ENCODE measurements at regions not wholly inside any gene's neighbourhood (a gene's known extent, or its start where the extent isn't known, plus 50 kb on each side); places are given as distances from the start of the nearest gene placed in this dataset.
"Not testable (repeated sequence)": the region's sequence is repeated elsewhere in the genome, so short reads cannot be mapped to it uniquely, and the experiment has no call there.

DNA sequence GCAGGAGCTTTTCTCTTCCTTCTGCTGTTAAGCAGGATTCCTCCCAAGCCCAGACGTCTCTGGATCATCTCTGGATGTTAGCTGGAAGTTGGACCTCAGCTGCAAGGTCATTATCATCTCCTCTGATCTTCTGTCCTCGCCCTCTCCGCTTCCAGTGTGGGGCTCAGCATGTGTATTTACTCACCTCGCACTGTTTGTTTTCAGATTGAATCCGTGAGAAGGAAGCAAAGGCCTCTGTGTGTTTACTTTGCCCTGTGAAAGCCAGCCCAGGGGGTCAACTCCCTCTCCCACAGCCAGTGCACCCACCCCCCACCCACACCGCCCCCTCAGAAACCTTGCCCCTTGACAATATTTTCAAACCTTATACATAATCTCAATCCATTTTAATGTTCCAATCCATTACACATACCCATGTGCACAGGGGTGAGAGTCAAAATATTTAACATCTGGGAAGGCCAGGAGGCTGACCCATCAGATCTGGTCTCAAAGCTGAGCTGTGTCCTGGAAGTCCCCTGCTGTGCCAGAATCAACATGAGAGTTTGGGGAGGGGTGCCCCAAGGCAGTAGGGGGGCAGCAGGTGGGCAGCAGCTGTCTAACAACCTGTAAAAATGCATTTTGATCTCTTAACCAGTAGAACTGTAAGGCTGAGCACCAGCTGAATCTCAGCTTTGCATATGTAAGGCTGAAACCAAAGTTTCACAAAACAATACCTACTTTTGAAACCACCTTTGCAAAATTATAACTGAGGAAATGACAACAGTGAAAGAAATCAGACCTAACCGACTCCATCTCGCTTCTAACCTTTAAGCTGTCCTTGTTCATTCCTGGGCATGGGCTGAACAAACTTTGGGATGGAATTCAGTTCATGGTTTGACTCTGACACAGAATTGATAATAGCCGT, 157.9 kb downstream of the ZNF664 start:
- no peak for DNase-seq (ENCODE audit: low read depth)

- DNase-seq (ENCODE audit: low read depth) = no peak
These were observed 158.6 kb downstream of the ZNF664 start for GRCh38 chr12:124131659-124132058.

DNA sequence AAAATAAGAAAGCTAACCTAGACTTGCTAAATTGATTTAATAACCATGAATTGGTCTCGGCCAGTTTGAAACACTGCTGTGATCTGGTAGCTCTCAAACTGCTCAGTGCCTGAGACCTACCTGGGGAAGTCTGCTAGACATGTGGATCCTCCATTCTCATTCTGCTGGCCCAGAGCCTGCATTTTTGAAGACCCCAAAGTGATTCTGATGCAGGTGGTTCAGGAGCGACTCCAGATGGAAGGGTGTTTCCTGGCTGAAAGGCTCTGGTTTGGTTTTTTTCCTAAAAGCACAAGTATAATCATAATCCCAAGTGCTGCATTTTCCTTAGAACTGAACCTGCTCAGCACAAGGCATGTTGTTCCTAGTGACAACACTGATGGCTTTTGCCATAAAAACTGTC, 159.5 kb downstream of the ZNF664 start:
- no peak for DNase-seq (ENCODE audit: low read depth)

DNA sequence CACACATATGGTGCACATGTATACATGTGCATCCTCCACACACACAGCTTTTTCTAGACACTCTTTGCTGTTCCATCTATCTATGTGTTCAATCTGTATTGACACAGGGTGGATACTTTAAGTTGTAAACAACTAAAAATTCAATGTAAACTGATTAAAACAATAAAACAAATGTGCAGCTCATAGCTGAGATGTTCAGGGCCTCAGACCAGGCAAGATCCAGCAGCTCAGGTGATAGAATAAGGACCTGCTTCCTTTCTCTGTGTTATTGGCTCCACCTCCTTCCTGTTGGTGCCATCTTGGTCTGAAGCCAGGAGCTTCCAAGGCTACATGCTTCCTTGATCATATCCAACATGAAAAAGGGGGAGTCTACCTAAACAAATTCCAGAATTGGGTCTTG, 158.1 kb upstream of the RFLNA start:
- DNase-seq (ENCODE audit: low read depth) = no peak

DNA sequence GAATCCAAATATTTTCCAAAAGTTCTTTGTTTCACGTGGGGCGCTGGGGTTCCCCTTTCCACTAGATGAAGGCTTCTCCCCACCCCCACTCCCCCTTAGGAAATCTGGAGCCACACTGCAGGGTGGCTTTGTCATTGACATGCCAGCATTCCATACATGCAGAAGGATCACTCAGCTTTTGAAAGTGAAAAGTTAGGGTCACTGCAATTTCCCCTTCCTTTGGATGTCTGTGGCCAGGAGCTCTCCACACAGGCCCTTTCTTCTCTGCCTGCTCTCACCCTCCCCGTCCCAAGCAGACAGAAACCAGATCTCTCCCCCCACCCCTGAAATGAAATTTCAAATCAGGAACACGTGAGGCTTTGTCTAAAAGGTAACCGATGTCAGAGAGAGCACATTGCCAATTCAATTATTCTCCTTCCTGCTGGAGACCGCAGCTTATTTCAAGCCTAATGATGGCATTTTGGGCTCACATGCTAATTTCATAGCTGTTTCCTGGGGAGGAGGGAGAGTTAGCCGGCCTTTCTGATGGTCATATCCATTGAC, 153.9 kb upstream of the RFLNA start:
- no peak for DNase-seq (ENCODE audit: low read depth)

DNA sequence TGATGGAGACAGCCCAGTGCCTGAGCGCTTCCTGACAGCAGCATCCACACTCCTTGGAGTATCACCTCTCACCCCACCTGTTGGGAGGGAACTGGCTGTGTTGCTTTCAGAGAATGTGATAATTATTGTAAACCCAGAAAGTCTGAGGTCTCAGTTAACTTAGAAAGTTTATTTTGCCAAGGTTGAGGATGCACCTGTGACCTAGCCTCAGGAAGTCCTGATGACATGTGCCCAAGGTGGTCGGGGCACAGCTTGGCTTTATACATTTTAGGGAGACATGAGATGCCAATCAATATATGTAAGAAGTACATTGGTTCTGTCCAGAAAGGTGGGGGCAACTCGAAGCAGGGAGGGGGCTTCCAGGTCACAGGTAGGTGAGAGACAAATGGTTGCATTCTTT, 153.3 kb upstream of the RFLNA start:
- not testable (repeated sequence) for DNase-seq (ENCODE audit: low read depth)

DNA sequence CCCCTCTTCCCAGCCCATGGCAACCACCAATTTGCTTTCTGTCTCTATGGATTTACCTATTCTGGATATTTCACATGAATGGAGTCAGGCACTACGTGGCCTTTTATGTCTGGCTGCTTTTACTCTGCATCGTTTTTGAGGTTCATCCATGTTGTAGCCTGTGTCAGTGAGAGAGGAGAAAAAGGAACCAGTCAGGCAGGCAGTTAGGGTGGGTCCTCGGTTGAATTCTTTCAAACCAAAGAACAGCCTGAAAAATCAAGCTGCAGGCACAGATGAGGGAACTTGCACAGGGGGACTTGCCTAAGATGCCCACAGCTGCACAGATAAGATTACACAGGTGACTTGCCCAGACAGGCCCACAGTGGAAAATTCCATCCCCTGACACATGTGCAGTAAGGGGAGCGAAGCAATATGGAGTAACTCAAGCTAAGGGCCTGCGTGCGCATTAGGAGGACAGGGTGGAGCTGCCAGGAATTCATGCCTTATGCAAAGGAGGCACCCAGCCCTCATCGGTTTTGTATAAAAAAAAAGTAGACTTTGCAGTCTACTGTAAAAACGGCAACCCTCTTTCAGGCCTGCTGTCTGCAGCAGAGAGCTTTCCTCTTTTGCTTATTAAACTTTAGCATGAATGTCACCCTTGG, 152.4 kb upstream of the RFLNA start:
- DNase-seq (ENCODE audit: low read depth) = no peak

DNA sequence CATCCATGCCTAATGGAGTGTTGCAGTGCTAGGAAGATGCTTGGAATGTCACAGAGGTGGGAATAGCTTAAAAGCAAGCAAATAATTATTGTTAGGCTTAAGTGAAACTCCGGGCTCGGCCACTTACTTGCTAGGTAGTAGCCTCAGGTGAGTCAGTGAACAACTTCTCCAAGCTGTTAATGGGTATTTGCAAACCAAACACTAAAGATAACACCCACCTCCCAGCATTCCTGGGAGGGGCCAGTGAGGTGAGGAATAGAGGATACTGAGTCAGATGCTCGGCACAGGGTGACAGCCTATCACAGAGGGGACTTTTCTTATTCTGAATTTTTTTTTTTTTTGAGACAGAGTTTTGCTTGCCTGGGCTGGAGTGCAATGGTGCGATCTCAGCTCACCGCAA, 151.2 kb upstream of the RFLNA start:
- no peak for DNase-seq (ENCODE audit: low read depth)

DNA sequence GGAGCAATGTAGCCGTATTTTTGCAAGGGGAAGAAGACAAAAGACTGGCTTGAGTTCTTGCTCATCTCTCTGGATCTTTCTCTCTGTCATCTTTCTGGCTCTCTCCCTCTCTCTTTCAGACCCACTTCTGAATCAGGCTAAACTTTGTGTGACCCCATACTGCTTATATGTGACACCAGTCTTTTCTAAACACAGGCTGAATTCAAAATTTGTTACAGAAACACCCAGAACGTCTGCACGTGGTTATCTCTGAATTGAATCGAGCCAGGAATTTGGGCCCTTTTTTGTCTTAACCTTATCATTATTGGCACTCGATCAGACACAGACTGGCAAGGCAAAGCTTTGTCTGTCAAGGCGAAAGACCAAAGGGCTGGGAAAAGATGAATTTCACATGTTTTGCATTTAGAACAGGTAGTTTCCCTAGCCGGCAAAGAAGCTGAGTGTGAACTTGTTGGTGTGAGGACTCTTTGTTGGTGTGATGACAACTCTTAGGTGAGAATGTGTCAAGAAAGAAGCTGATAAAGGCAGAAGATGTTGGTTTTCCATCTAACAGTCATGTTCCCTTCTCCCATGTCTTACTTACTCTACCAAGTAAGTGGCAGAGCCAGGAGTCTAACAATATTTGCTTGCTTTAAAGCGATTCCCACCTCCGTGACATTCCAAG, 150.2 kb upstream of the RFLNA start:
- DNase-seq (ENCODE audit: low read depth) = no peak

DNA sequence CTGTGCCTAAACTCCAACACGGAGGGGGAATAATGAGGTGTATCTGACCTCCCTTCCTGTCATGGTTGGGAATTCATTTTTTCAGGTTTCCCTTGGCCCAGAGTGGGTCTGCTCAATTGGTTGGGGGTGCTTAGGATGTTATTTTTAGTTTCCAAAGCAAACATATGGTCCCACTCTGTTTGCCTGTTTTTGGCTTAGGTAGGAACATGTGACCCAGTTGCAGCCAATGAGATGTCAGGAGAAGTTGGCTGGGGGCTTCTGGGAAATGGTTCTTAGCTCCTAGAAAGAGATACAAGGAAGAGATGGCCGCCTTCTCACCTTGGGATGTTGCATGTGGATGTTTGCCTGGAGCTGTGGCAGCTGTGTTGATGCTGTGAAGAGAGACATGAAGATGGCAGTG, 147.9 kb upstream of the RFLNA start:
- DNase-seq (ENCODE audit: low read depth) = no peak

- no peak for DNase-seq (ENCODE audit: low read depth)
These were observed 147.3 kb upstream of the RFLNA start for GRCh38 chr12:124147575-124147974.

- DNase-seq (ENCODE audit: low read depth) = no peak
These were observed 146.2 kb upstream of the RFLNA start for GRCh38 chr12:124148481-124149273.

DNA sequence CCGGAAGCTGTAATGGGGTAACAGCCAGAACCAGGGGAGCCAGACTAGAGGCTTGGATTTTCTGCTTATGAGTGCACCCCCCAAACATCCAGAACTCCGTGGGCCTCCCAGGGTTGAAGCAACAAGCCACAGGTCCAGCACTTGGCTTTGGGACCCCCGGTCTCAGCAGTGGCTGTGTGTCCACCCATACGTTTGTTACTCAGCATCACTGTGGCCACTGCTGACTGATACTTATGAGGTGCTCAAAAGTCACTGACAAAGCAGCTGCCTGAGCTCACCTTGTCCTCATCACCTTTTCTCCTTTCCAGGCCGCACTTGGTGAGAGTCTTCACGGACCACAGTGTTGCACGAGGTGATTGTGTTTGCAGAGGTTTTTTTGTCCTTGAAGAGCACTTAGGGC, 145.6 kb upstream of the RFLNA start:
- DNase-seq (ENCODE audit: low read depth) = no peak

GRCh38 chr12:124150168-124150567, 144.7 kb upstream of the RFLNA start:
- no peak for DNase-seq (ENCODE audit: low read depth)

DNA sequence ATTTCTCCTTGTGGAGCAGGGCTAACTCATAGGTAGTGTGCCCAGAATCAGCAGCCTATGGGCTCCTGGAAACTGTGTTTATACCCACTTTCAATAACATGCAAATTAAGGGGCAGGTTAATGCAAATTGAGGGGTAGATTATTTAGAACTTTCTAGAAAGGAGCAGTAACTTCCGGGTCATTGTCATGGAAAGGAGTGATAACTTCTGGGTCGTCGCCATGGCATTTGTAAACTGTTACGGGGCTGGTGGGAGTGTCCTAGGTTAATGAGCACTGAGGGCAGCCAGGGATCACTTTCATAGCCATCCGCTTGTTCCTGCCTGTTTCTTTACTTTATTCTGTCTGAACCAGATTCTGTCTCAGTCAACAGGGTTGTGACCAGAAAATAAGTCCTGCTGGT, 143.3 kb upstream of the RFLNA start:
- DNase-seq (ENCODE audit: low read depth) = no peak

GRCh38 chr12:124152731-124153130, 142.2 kb upstream of the RFLNA start:
- no peak for DNase-seq (ENCODE audit: low read depth)

DNA sequence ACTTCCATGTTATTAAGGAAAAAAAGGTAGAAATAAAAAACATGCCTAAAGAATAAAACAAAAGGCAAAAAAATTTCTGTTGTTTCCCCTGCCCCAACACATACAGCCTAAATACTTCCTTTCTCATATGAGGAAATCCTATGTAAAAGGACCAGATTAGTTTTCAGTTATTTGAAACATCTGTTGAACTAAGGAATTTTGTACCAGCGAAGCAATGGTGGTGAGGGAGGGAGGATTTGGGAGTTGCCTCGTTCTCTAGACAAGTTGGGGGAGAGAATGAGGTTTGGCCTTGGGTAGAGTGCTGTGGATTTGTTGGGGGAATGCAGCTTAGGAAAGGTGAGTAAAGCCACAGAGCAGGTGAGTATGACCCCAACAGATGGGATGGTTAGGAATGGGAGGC, 141.5 kb upstream of the RFLNA start:
- DNase-seq (ENCODE audit: low read depth) = no peak

GRCh38 chr12:124157406-124157805, 137.5 kb upstream of the RFLNA start:
- no peak for DNase-seq (ENCODE audit: low read depth)

- DNase-seq (ENCODE audit: low read depth) = no peak
These were observed 135.2 kb upstream of the RFLNA start for GRCh38 chr12:124159655-124160054.

DNA sequence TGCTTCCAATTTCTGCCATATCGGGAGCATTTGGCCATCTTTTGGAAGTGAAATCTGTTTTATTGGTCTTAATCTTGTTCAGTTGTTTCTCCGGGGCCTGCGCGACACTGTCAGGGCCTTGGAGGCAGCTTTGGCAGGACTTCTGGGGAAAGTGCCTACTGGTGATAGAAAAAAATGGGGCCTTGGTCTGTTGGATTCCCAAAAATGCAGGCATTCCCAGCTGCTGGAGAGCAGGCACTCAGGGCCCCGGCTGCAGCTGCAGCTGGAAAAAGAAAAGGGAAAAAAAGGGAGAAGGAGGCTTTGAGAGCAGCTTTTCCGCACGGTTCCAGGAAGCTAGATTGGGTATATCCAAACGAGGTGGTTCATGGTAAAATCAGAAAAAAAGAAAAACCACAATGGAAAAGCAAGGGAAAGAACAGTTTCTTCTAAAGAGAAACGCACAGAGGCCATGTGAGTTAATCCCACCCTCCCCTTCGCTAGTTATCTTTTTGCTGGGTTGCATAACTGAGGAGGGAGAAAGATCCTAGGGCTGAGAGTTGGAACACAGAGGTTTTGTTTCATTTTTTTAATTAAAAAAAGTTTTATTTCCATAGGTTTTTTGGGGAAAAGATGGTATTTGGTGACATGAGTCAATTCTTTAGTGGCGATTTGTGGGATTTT, 134.7 kb upstream of the RFLNA start:
- no peak for DNase-seq (ENCODE audit: low read depth)

- not testable (repeated sequence) for DNase-seq (ENCODE audit: low read depth)
These were observed 133.5 kb upstream of the RFLNA start for GRCh38 chr12:124161402-124161801.
